Smooth muscle cell (in vitro differentiated cells): ENCODE measurements at regions not wholly inside any gene's neighbourhood (a gene's known extent, or its start where the extent isn't known, plus 50 kb on each side); places are given as distances from the start of the nearest gene placed in this dataset.
"Not testable (repeated sequence)": the region's sequence is repeated elsewhere in the genome, so short reads cannot be mapped to it uniquely, and the experiment has no call there.

ENCODE experiments used
- DNase-seq: peaks from one replicate; lab custom pipeline; 2025; ENCODE audit not compliant: unreplicated experiment; lab: John Stamatoyannopoulos, UW
- H2AFZ ChIP-seq: fragments of 200-600 bp; sonication (generic); 2 replicates; pipeline ENCODE4 v1.6.0; 2016; ENCODE audit warnings: antibody characterized with exemption, low read depth, mild to moderate bottlenecking
- H3F3A ChIP-seq: fragments of 200-600 bp; sonication (generic); 2 replicates; pipeline ENCODE4 v1.6.0; 2017; ENCODE audit warnings: antibody characterized with exemption, low read depth
- H3K27ac ChIP-seq: fragments of 200-600 bp; sonication (generic); 2 replicates; pipeline ENCODE4 v1.5.1; 2016; ENCODE audit warnings: low read depth, mild to moderate bottlenecking
- H3K27me3 ChIP-seq: fragments of 200-600 bp; sonication (generic); 2 replicates; pipeline ENCODE4 v1.6.1; 2016; ENCODE audit warnings: low read depth, mild to moderate bottlenecking
- H3K36me3 ChIP-seq: fragments of 200-600 bp; sonication (generic); 2 replicates; pipeline ENCODE4 v1.5.1; 2016; ENCODE audit warnings: low read depth
- H3K4me1 ChIP-seq: fragments of 200-600 bp; sonication (generic); 2 replicates; pipeline ENCODE4 v1.5.1; 2016; ENCODE audit warnings: low read depth
- H3K4me2 ChIP-seq: fragments of 200-600 bp; sonication (generic); 2 replicates; pipeline ENCODE4 v1.6.0; 2016; ENCODE audit warnings: mild to moderate bottlenecking
- H3K4me3 ChIP-seq: fragments of 200-600 bp; sonication (generic); 2 replicates; pipeline ENCODE4 v1.5.1; 2016; ENCODE audit warnings: mild to moderate bottlenecking
- H3K79me2 ChIP-seq: fragments of 200-600 bp; sonication (generic); 2 replicates; pipeline ENCODE4 v1.6.0; 2016; ENCODE audit warnings: low read depth, mild to moderate bottlenecking
- H3K9ac ChIP-seq: fragments of 200-600 bp; sonication (generic); 2 replicates; pipeline ENCODE4 v1.6.0; 2016; ENCODE audit warnings: low read depth
- H3K9me3 ChIP-seq: fragments of 200-600 bp; sonication (generic); replicated peaks from 2 replicates; pipeline ENCODE4 v1.5.1; 2016; ENCODE audit warnings: low read depth
- H4K20me1 ChIP-seq: fragments of 200-600 bp; sonication (generic); 2 replicates; pipeline ENCODE4 v1.6.0; 2016; ENCODE audit warnings: low read depth
- WGBS: methylation state at CpG from one replicate; pipeline ENCODE4 v1.1.7; 2016; ENCODE audit warnings: low lambda C conversion rate; 5-methylcytosine and 5-hydroxymethylcytosine counted together
- TF ChIP-seq, protein P1 (sequence below): fragments of 200-600 bp; sonication (generic); IDR thresholded peaks from 2 replicates; pipeline ENCODE4 v1.5.1; 2017; ENCODE audit warnings: borderline replicate concordance, mild to moderate bottlenecking, antibody characterized with exemption; ENCODE audit not compliant: insufficient read depth, poor library complexity, severe bottlenecking

DNA sequence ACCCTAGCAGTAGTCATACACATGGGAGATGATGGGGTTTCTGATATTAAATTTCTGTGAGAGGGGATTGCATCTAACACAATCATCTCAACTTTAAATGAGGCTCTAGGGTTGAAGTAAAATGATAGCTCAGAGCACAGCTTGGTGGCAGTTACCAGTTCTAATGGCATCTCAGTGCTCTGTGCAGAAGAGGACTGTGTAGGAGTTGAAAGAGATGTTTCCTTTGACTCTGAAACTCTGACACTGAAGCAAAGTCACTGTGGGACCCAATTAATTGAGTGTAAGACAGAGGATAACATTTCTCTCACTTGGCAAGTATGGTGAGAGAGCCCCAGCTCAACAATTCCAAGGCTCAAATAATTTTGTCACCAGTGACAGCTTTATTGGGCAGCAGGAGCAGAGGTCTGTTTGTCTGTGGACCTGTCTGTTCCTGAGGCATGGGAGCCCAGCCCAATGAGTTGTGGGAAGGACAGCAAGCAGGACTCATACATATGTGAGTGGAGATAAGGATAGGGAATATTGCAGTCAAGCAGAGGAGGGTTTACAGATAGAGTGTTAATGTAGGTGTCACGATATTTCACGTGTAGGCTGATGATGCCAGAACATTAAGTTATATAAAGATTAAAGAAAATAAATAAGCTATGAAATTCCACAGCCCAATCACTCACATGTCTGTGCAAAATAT lies 76.7 kb upstream of the NAF1 start:
- Histone ChIP-seq H3K79me2 (no peaks in the 10 kb centered on the region), H3F3A (no peaks in the 10 kb centered on the region), H3K9ac (no peak overlapping the region), H3K9me3 (no peaks in the 10 kb centered on the region), H4K20me1 (no peaks in the 10 kb centered on the region), H3K4me2 (no peak overlapping the region), H3K4me1 (no peaks in the 10 kb centered on the region), H2AFZ (no peak overlapping the region), H3K27me3 (no peaks in the 10 kb centered on the region), H3K27ac (no peak overlapping the region), H3K4me3 (no peak overlapping the region), H3K36me3 (no peaks in the 10 kb centered on the region)
- TF ChIP-seq, protein P1, sequence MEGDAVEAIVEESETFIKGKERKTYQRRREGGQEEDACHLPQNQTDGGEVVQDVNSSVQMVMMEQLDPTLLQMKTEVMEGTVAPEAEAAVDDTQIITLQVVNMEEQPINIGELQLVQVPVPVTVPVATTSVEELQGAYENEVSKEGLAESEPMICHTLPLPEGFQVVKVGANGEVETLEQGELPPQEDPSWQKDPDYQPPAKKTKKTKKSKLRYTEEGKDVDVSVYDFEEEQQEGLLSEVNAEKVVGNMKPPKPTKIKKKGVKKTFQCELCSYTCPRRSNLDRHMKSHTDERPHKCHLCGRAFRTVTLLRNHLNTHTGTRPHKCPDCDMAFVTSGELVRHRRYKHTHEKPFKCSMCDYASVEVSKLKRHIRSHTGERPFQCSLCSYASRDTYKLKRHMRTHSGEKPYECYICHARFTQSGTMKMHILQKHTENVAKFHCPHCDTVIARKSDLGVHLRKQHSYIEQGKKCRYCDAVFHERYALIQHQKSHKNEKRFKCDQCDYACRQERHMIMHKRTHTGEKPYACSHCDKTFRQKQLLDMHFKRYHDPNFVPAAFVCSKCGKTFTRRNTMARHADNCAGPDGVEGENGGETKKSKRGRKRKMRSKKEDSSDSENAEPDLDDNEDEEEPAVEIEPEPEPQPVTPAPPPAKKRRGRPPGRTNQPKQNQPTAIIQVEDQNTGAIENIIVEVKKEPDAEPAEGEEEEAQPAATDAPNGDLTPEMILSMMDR = no peak
- WGBS = 73% methylated on average over 2 of the region's 2 CpGs
- no peak for DNase-seq

DNA sequence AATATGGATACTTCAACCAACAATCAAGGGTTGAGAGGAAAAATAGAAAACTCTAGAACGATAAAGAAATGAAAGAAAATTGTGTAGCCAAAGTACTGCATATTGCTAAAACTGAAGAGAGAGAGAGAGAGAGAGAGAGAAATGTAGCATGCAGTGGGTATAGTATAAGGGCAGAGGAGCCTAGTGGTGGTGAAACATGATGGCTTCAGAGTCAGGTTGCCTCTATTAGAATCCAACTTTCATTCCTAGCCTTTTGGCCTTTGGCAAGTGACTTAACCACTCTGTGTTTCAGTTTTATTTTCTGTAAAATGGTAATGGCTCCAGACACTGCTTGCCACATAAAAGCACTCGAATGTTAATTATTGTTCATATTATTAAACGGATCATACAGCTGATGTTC lies 71.2 kb upstream of the NAF1 start:
- no peak overlapping the region for H3K4me2 ChIP-seq
- H3K4me1 ChIP-seq = no peaks in the 10 kb centered on the region

DNA sequence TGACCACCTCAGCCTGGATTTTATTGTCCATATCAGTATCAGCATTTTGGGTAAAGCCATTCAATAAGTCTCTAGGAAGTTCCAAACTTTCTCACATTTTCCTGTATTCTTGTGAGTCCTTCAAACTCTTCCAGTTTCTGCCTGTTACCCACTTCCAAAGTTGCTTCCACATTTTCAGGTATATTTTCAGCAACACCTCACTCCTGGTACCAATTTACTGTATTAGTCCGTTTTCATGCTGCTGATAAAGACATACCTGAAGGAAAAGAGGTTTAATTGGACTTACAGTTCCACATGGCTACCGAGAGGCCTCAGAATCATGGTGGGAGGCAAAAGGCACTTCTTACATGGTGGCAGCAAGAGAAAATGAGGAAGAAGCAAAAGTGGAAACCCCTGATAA lies 69.7 kb upstream of the NAF1 start:
- not testable (repeated sequence) for H4K20me1 ChIP-seq, H3F3A ChIP-seq, DNase-seq, H3K36me3 ChIP-seq, H3K27ac ChIP-seq, H3K4me3 ChIP-seq, H3K27me3 ChIP-seq, H3K79me2 ChIP-seq, H3K9ac ChIP-seq, H3K9me3 ChIP-seq, H3K4me1 ChIP-seq, H3K4me2 ChIP-seq, H2AFZ ChIP-seq
- WGBS = 78% methylated on average over 2 of the region's 2 CpGs

More for the DNA sequence above, 71.2 kb upstream of the NAF1 start:
- WGBS = 80% methylated on average over 3 of the region's 3 CpGs
- Histone ChIP-seq H3K27ac (no peak overlapping the region), H3K9ac (no peak overlapping the region), H3K4me3 (no peak overlapping the region), H2AFZ (no peak overlapping the region), H3K79me2 (no peaks in the 10 kb centered on the region), H3K9me3 (peaks cover 5% of the 10 kb centered on the region), H3F3A (no peaks in the 10 kb centered on the region), H4K20me1 (no peaks in the 10 kb centered on the region), H3K36me3 (no peaks in the 10 kb centered on the region), H3K27me3 (no peaks in the 10 kb centered on the region)
- TF ChIP-seq, protein P1 = no peak
- DNase-seq = no peak

DNA sequence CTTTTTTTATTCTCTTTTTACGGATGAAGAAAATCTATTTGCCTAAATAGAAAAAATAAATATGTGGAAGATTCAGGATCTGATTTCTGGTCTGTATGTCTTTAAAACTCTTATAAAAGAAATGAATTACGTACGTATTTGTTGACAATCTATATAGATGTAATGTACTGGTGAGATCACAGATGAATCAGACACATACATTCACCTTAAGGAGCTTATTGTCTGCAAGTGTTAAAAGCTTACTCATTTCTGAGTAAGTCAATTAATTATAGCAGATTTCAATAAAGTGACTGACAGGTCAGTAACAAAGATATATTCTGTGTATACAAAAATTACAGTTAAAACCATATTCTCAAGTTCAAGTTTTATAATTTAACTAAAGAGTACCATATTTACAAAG lies 66.6 kb upstream of the NAF1 start:
- H3K4me2 ChIP-seq = no peak overlapping the region
- TF ChIP-seq, protein P1 = no peak
- H3F3A ChIP-seq = no peaks in the 10 kb centered on the region
- H3K4me3 ChIP-seq = no peak overlapping the region
- no peak overlapping the region for H3K27ac ChIP-seq
- 92% methylated on average over 3 of the region's 3 CpGs for WGBS
- H3K79me2 ChIP-seq = no peaks in the 10 kb centered on the region
- no peak for DNase-seq
- no peak overlapping the region for H3K9ac ChIP-seq
- H4K20me1 ChIP-seq = no peaks in the 10 kb centered on the region
- H3K27me3 ChIP-seq = no peaks in the 10 kb centered on the region
- no peak overlapping the region for H2AFZ ChIP-seq
- H3K9me3 ChIP-seq = peaks cover 5% of the 10 kb centered on the region
- no peaks in the 10 kb centered on the region for H3K36me3 ChIP-seq
- H3K4me1 ChIP-seq = no peaks in the 10 kb centered on the region
